WI38 (cell line): ENCODE measurements at regions not wholly inside any gene's neighbourhood (a gene's known extent, or its start where the extent isn't known, plus 50 kb on each side); places are given as distances from the start of the nearest gene placed in this dataset.
"Not testable (repeated sequence)": the region's sequence is repeated elsewhere in the genome, so short reads cannot be mapped to it uniquely, and the experiment has no call there.

Source experiments
- H3K4me3 ChIP-seq: 2 replicates; pipeline ENCODE4 v1.5.1; 2011; ENCODE audit warnings: low read depth, mild to moderate bottlenecking, control low read depth, low read length
- CTCF ChIP-seq: IDR thresholded peaks from 2 replicates; pipeline ENCODE4 v1.5.1; 2012; ENCODE audit warnings: low read depth, mild to moderate bottlenecking, control low read depth, low read length

DNA sequence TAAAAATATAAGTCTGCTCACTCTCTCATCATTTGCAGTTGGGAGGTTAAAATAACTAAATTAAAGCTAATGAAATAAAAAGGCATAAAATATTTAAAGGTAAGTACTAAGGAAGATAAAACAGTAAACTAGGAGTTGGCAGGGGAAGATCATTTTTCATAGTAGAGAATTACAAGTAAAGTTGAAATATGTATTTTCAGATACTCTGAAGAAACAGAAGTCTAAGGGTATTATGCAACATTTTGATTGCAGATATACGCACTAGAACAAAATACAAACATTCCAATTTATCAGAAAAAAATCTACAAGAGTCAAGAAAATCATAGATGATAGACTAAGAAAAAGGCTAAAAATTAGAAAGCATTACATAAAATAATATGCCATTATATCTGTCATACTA is 167.6 kb upstream of the CTAGE1 start:
- no peak overlapping the region for H3K4me3 ChIP-seq
- no peak for TF ChIP-seq CTCF

- H3K4me3 ChIP-seq = no peak overlapping the region
- no peak for TF ChIP-seq CTCF
Observed at GRCh38 chr18:22585821-22586220, 168.1 kb upstream of the CTAGE1 start.

DNA sequence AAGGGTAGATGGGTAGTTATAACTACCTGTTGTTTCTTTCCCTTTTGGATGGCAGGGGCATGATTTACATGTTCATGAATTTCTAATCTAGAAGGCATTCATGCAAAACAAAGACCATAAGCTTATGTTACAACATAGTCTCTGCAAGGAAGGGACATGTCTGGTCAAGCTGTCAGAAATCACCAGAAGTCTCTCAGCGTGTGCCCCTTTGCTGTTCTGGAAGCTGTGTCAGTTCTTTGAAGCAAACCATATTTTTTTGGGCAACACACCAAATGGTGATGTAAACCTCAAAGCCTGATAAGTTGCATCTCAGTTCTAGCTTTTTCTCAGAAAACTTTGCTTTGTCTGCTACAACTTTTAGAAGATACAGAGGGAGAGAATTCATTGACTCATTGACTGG is 173.5 kb upstream of the CTAGE1 start:
- no peak overlapping the region for H3K4me3 ChIP-seq
- no peak for TF ChIP-seq CTCF

GRCh38 chr18:22594155-22594690 is 176.5 kb upstream of the CTAGE1 start:
- no peak for TF ChIP-seq CTCF

DNA sequence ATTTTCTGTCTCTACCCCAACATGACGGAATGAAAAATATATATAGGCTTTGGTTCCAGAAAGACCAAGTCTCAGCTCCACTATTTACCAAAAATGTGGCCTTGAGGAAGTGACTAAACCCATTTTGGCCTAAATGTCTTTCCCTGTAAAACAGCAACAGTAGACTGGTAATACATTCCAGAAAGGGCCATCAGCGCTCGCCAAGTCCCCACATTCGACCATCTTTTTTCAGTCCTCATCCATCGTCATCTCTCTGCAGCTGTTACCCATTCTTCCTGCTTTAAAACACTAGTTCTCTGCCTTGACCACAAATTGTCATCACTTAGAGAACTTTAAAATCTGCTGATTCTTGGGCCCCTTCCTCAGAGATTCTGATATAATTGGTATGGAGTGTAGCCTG is 183.8 kb upstream of the CTAGE1 start:
- no peak overlapping the region for H3K4me3 ChIP-seq
- TF ChIP-seq CTCF = no peak

More at GRCh38 chr18:22594155-22594690, 176.5 kb upstream of the CTAGE1 start:
- no peak overlapping the region for H3K4me3 ChIP-seq

DNA sequence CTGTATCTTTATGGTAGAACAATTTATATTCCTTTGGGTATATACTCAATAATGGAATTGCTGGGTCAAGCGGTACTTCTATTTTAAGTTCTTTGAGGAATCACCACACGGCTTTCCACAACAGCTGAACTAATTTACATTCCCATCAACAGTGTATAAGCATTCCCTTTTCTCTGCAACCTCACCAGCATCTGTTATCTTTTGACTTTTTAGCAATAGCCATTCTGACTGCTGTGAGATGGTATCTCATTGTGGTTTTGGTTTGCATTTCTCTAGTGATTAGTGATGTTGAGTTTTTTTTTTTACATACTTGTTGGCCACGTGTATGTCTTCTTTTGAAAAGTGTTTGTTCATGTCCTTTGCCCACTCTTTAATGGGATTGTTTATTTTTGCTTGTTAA is 184.7 kb upstream of the CTAGE1 start:
- H3K4me3 ChIP-seq = not testable (repeated sequence)

DNA sequence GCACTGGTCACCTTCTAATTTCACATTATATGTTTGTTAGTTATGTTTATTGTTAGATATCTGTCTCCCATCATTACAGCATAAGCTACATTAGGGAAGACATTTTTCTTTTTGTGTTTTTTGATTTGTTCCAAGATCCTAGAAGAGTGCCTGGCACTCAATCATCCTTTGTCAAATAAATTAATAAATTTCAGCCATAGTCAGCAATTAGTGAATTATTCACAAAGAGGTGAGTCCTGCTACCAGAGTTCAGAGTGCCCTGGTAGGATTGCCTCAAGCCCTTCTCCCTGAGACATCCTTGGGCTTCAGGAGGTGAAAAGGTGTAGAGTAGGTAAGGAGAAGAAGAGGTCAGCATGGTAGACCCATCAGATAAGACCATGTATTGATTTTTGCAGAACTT is 186.2 kb upstream of the CTAGE1 start:
- no peak for TF ChIP-seq CTCF
- H3K4me3 ChIP-seq = no peak overlapping the region

DNA sequence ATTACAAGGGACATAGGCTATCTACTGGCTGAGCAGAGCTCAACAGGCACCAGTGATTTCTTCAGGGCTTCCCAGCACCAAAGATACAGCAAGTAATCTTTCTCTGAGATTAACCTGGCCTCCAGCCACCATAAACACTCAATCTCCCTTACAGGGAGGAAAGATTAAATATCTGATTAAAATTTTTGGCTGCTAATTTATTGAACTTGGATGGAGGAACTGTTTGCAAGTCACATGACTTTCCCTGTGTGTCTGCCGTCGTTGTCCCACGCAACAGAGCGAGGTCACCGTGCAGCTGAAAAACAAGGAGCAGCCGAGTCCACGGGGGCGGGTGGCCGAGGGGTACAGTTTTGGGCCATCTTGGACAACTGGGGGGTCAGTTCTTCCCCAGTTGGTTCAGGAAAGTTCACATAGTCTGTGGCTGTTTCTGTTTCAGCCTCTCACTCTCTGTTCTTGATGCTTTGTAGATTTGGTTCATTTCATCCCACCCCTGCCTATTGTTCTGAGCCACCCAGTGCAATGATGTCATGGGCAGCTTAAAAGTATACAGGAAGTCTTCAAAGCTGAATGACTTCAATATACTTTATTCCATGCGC is 186.8 kb upstream of the CTAGE1 start:
- TF ChIP-seq CTCF = no peak
- no peak overlapping the region for H3K4me3 ChIP-seq
